PC-3 (cell line): ENCODE measurements at regions not wholly inside any gene's neighbourhood (a gene's known extent, or its start where the extent isn't known, plus 50 kb on each side); places are given as distances from the start of the nearest gene placed in this dataset.

Experiments
- ATAC-seq: fragments of 200-7000 bp; cut with Tn5 transposase; 2 replicates; pipeline ENCODE4 v1.9.1; 2020; ENCODE audit warnings: mild to moderate bottlenecking, moderate library complexity
- BruUV-seq: library from RNA; stranded (reverse); fragments of 400-500 nt; replicated peaks from 2 replicates; lab custom pipeline; 2021; lab: Mats Ljungman, UMichigan
- CTCF ChIA-PET: fragments of 300-600 bp; sonication (Branson Sonifier 250); formaldehyde crosslinking; loops from one replicate; lab custom pipeline; 2022; ENCODE audit warnings: antibody characterized with exemption; lab: Charles Lee
- POLR2A ChIA-PET: fragments of 300-600 bp; sonication (Branson Sonifier 250); formaldehyde crosslinking; loops from one replicate; lab custom pipeline; 2022; ENCODE audit warnings: antibody characterized with exemption; ENCODE audit not compliant: unreplicated experiment; lab: Charles Lee
- DNase-seq: peaks from one replicate; pipeline ENCODE4 v3.0.0-alpha.2; 2015
- H2AFZ ChIP-seq: fragments of 300-600 bp; sonication (generic); 2 replicates; pipeline ENCODE4 v1.6.0; 2016; ENCODE audit warnings: antibody characterized with exemption, low read length
- H3F3A ChIP-seq: fragments of 300-600 bp; sonication (generic); one replicate; pipeline ENCODE4 v1.6.0; 2017; ENCODE audit warnings: antibody characterized with exemption, low read length, control low read depth, mild to moderate bottlenecking; ENCODE audit not compliant: unreplicated experiment
- H3K27ac ChIP-seq: fragments of 300-600 bp; sonication (generic); 2 replicates; pipeline ENCODE4 v1.5.1; 2016; ENCODE audit warnings: mild to moderate bottlenecking, low read length
- H3K27me3 ChIP-seq: fragments of 300-600 bp; sonication (generic); 2 replicates; pipeline ENCODE4 v1.6.1; 2016; ENCODE audit warnings: low read length, mixed read lengths
- H3K36me3 ChIP-seq: fragments of 300-600 bp; sonication (generic); 2 replicates; pipeline ENCODE4 v1.6.1; 2016; ENCODE audit warnings: low read depth, mixed run types, low read length, mixed read lengths
- H3K4me1 ChIP-seq: fragments of 300-600 bp; sonication (generic); 2 replicates; pipeline ENCODE4 v1.5.1; 2016; ENCODE audit warnings: low read length; ENCODE audit not compliant: insufficient read depth
- H3K4me2 ChIP-seq: fragments of 300-600 bp; sonication (generic); 2 replicates; pipeline ENCODE4 v1.6.0; 2016; ENCODE audit warnings: low read length
- H3K4me3 ChIP-seq: fragments of 300-600 bp; sonication (generic); 2 replicates; pipeline ENCODE4 v1.5.1; 2016; ENCODE audit warnings: mild to moderate bottlenecking, low read length, mixed read lengths
- H3K79me2 ChIP-seq: fragments of 300-600 bp; sonication (generic); 2 replicates; pipeline ENCODE4 v1.6.1; 2017; ENCODE audit warnings: low read length, mixed read lengths
- H3K9ac ChIP-seq: fragments of 300-600 bp; sonication (generic); 2 replicates; pipeline ENCODE4 v1.6.0; 2016; ENCODE audit warnings: mild to moderate bottlenecking, low read length
- H3K9me2 ChIP-seq: fragments of 300-600 bp; sonication (generic); replicated peaks from 2 replicates; pipeline ENCODE4 v1.6.1; 2016; ENCODE audit warnings: mixed run types, low read length, mixed read lengths
- H3K9me3 ChIP-seq: fragments of 300-600 bp; sonication (generic); 2 replicates; pipeline ENCODE4 v1.6.1; 2016; ENCODE audit warnings: low read length, mixed read lengths
- H4K20me1 ChIP-seq: fragments of 300-600 bp; sonication (generic); 2 replicates; pipeline ENCODE4 v1.6.1; 2016; ENCODE audit warnings: low read length, mixed read lengths
- CTCF ChIP-seq: fragments of 300-600 bp; sonication (generic); conservative IDR thresholded peaks from 2 replicates; pipeline ENCODE4 v1.5.1; 2017; ENCODE audit warnings: antibody characterized with exemption, low read depth, mild to moderate bottlenecking, low read length
- EZH2 ChIP-seq: fragments of 300-600 bp; sonication (generic); IDR thresholded peaks from one replicate; pipeline ENCODE4 v1.6.1; 2017; ENCODE audit warnings: antibody characterized with exemption, mild to moderate bottlenecking, low read length; ENCODE audit not compliant: unreplicated experiment
- EZH2phosphoT487 ChIP-seq: fragments of 300-600 bp; sonication (generic); IDR thresholded peaks from 2 replicates; pipeline ENCODE4 v1.6.1; 2018; ENCODE audit warnings: mild to moderate bottlenecking, antibody characterized with exemption, low read length, borderline replicate concordance
- intact Hi-C: fragments of 100-400 bp; cut with micrococcal nuclease; formaldehyde crosslinking; loops from 2 replicates; pipeline ENCODE4 v1.9.0; 2023

- ChIA-PET POLR2A (no interaction called here), CTCF (no interaction called here)
- Histone ChIP-seq H3K79me2 (no peaks in the 10 kb centered on the region), H3F3A (no peaks in the 10 kb centered on the region), H3K9me3 (no peaks in the 10 kb centered on the region), H4K20me1 (no peaks in the 10 kb centered on the region), H3K4me2 (no peak overlapping the region), H3K4me1 (no peaks in the 10 kb centered on the region), H3K27ac (no peak overlapping the region), H3K9me2 (no peaks in the 10 kb centered on the region), H3K9ac (no peak overlapping the region), H3K27me3 (peaks cover 8% of the 10 kb centered on the region), H3K36me3 (no peaks in the 10 kb centered on the region), H3K4me3 (no peak overlapping the region), H2AFZ (no peak overlapping the region)
- no peak for TF ChIP-seq CTCF
- TF ChIP-seq EZH2phosphoT487: no peak
- TF ChIP-seq EZH2: no peak
- ATAC-seq (no peak), DNase-seq (no peak)
- no TSS peak for BruUV-seq
- intact Hi-C loops: no loop called here
These were observed 120.1 kb upstream of the POC5 start for GRCh38 chr5:75837258-75837841.

- Histone ChIP-seq H3F3A (no peaks in the 10 kb centered on the region), H3K27ac (no peak overlapping the region), H3K4me3 (no peak overlapping the region), H3K9me3 (no peaks in the 10 kb centered on the region), H3K27me3 (peaks cover 50% of the 10 kb centered on the region), H3K36me3 (no peaks in the 10 kb centered on the region), H4K20me1 (no peaks in the 10 kb centered on the region), H3K4me1 (no peaks in the 10 kb centered on the region), H3K79me2 (no peaks in the 10 kb centered on the region), H2AFZ (no peak overlapping the region), H3K4me2 (no peak overlapping the region), H3K9ac (no peak overlapping the region), H3K9me2 (no peaks in the 10 kb centered on the region)
- TF ChIP-seq CTCF (no peak), EZH2 (no peak), EZH2phosphoT487 (no peak)
- ATAC-seq (no peak), DNase-seq (no peak)
- POLR2A ChIA-PET: no interaction called here
- intact Hi-C loops: no loop called here
- CTCF ChIA-PET: no interaction called here
- BruUV-seq: no TSS peak
These were observed 114.3 kb upstream of the POC5 start for GRCh38 chr5:75831561-75831960.

- BruUV-seq: no TSS peak
- ATAC-seq: no peak
- TF ChIP-seq CTCF (no peak), EZH2 (no peak), EZH2phosphoT487 (no peak)
- Histone ChIP-seq H2AFZ (no peak overlapping the region), H3F3A (no peaks in the 10 kb centered on the region), H3K9ac (no peak overlapping the region), H3K79me2 (no peaks in the 10 kb centered on the region), H4K20me1 (no peaks in the 10 kb centered on the region), H3K9me2 (no peaks in the 10 kb centered on the region), H3K27me3 (peaks cover 65% of the 10 kb centered on the region), H3K27ac (no peak overlapping the region), H3K4me2 (no peak overlapping the region), H3K36me3 (no peaks in the 10 kb centered on the region), H3K9me3 (no peaks in the 10 kb centered on the region), H3K4me1 (no peaks in the 10 kb centered on the region), H3K4me3 (no peak overlapping the region)
- CTCF ChIA-PET: interaction anchor here (0.6 kb wide), 2 partner anchors 510 to 591 kb away, joined by 4 read pairs; no protein-coding TSS in a partner anchor
- POLR2A ChIA-PET: no interaction called here
- no peak for DNase-seq
- intact Hi-C loops: no loop called here
These were observed 110.8 kb upstream of the POC5 start for GRCh38 chr5:75828029-75828428.
